ENCODE measurements at regions not wholly inside any gene's neighbourhood (a gene's known extent, or its start where the extent isn't known, plus 50 kb on each side); places are given as distances from the start of the nearest gene placed in this dataset.

GRCh38 chr20:56859801-56860261 is 230.7 kb downstream of the TFAP2C start:
- no peaks in the 10 kb centered on the region for H3K9me3 ChIP-seq (ENCODE audit: insufficient read depth, low read depth, low read length)
- H3K4me1 ChIP-seq (ENCODE audit: insufficient read depth, low read length): peaks cover 33% of the 10 kb centered on the region
- peak overlapping the region; percentile 67; the same call in 1 of the 2 replicates for H3K27ac ChIP-seq (ENCODE audit: low read depth, low read length)
- H3K9ac ChIP-seq (ENCODE audit: low read depth, low read length): peak overlapping the region; percentile 25; the same call in 1 of the 2 replicates
- no peaks in the 10 kb centered on the region for H3K36me3 ChIP-seq (ENCODE audit: insufficient read depth, low read length)
- peak overlapping the region; percentile 28 for H3K4me3 ChIP-seq (ENCODE audit: low read length)
- peaks cover 3% of the 10 kb centered on the region; the same call in 1 of the 2 replicates for H3K27me3 ChIP-seq (ENCODE audit: insufficient read depth, low read length)
- 3% methylated on average over 5 of the region's 10 CpGs for WGBS

GRCh38 chr20:56860413-56860812 is 231.3 kb downstream of the TFAP2C start:
- H3K36me3 ChIP-seq (ENCODE audit: insufficient read depth, low read length): no peaks in the 10 kb centered on the region
- H3K4me3 ChIP-seq (ENCODE audit: low read length): peak overlapping the region; percentile 17; the same call in 1 of the 2 replicates
- H3K27me3 ChIP-seq (ENCODE audit: insufficient read depth, low read length): peaks cover 3% of the 10 kb centered on the region; the same call in 1 of the 2 replicates
- H3K9ac ChIP-seq (ENCODE audit: low read depth, low read length): no peak overlapping the region
- H3K27ac ChIP-seq (ENCODE audit: low read depth, low read length): no peak overlapping the region
- peaks cover 33% of the 10 kb centered on the region for H3K4me1 ChIP-seq (ENCODE audit: insufficient read depth, low read length)
- H3K9me3 ChIP-seq (ENCODE audit: insufficient read depth, low read depth, low read length): no peaks in the 10 kb centered on the region
- WGBS: 64% methylated on average over 5 of the region's 5 CpGs

- H3K4me1 ChIP-seq (ENCODE audit: insufficient read depth, low read length): peaks cover 33% of the 10 kb centered on the region
- no peak overlapping the region for H3K27ac ChIP-seq (ENCODE audit: low read depth, low read length)
- no peak overlapping the region for H3K9ac ChIP-seq (ENCODE audit: low read depth, low read length)
- H3K36me3 ChIP-seq (ENCODE audit: insufficient read depth, low read length): no peaks in the 10 kb centered on the region
- H3K4me3 ChIP-seq (ENCODE audit: low read length): no peak overlapping the region
- 33% methylated on average over 6 of the region's 6 CpGs for WGBS
- no peaks in the 10 kb centered on the region for H3K9me3 ChIP-seq (ENCODE audit: insufficient read depth, low read depth, low read length)
- H3K27me3 ChIP-seq (ENCODE audit: insufficient read depth, low read length): peaks cover 3% of the 10 kb centered on the region; the same call in 1 of the 2 replicates
Measured at GRCh38 chr20:56861590-56861989, 232.5 kb downstream of the TFAP2C start.

GRCh38 chr20:56865055-56865454 is 235.9 kb downstream of the TFAP2C start:
- WGBS: 80% methylated on average over 10 of the region's 10 CpGs
- Histone ChIP-seq H3K4me3 (ENCODE audit: low read length) (no peak overlapping the region), H3K27me3 (ENCODE audit: insufficient read depth, low read length) (no peaks in the 10 kb centered on the region), H3K36me3 (ENCODE audit: insufficient read depth, low read length) (no peaks in the 10 kb centered on the region), H3K9ac (ENCODE audit: low read depth, low read length) (no peak overlapping the region), H3K9me3 (ENCODE audit: insufficient read depth, low read depth, low read length) (no peaks in the 10 kb centered on the region), H3K27ac (ENCODE audit: low read depth, low read length) (no peak overlapping the region), H3K4me1 (ENCODE audit: insufficient read depth, low read length) (peaks cover 21% of the 10 kb centered on the region)

GRCh38 chr20:56867128-56867527 is 238.0 kb downstream of the TFAP2C start:
- no peaks in the 10 kb centered on the region for H3K9me3 ChIP-seq (ENCODE audit: insufficient read depth, low read depth, low read length)
- no peaks in the 10 kb centered on the region for H3K36me3 ChIP-seq (ENCODE audit: insufficient read depth, low read length)
- peaks cover under 1% of the 10 kb centered on the region for H3K4me1 ChIP-seq (ENCODE audit: insufficient read depth, low read length)
- no peaks in the 10 kb centered on the region for H3K27me3 ChIP-seq (ENCODE audit: insufficient read depth, low read length)
- no peak overlapping the region for H3K4me3 ChIP-seq (ENCODE audit: low read length)
- H3K9ac ChIP-seq (ENCODE audit: low read depth, low read length): no peak overlapping the region
- H3K27ac ChIP-seq (ENCODE audit: low read depth, low read length): no peak overlapping the region
- WGBS: 85% methylated on average over 4 of the region's 4 CpGs

- Histone ChIP-seq H3K27ac (ENCODE audit: low read depth, low read length) (no peak overlapping the region), H3K4me3 (ENCODE audit: low read length) (no peak overlapping the region), H3K27me3 (ENCODE audit: insufficient read depth, low read length) (no peaks in the 10 kb centered on the region), H3K9me3 (ENCODE audit: insufficient read depth, low read depth, low read length) (no peaks in the 10 kb centered on the region), H3K4me1 (ENCODE audit: insufficient read depth, low read length) (no peaks in the 10 kb centered on the region), H3K36me3 (ENCODE audit: insufficient read depth, low read length) (no peaks in the 10 kb centered on the region), H3K9ac (ENCODE audit: low read depth, low read length) (no peak overlapping the region)
- 91% methylated on average over 4 of the region's 4 CpGs for WGBS
Measured at GRCh38 chr20:56868746-56869145, 239.6 kb downstream of the TFAP2C start.

GRCh38 chr20:56870271-56870670 is 241.2 kb downstream of the TFAP2C start:
- Histone ChIP-seq H3K27ac (ENCODE audit: low read depth, low read length) (no peak overlapping the region), H3K9me3 (ENCODE audit: insufficient read depth, low read depth, low read length) (no peaks in the 10 kb centered on the region), H3K4me3 (ENCODE audit: low read length) (no peak overlapping the region), H3K4me1 (ENCODE audit: insufficient read depth, low read length) (peaks cover 3% of the 10 kb centered on the region; the same call in 1 of the 2 replicates), H3K36me3 (ENCODE audit: insufficient read depth, low read length) (no peaks in the 10 kb centered on the region), H3K27me3 (ENCODE audit: insufficient read depth, low read length) (no peaks in the 10 kb centered on the region), H3K9ac (ENCODE audit: low read depth, low read length) (no peak overlapping the region)
- WGBS: 95% methylated on average over 5 of the region's 5 CpGs

- H3K9me3 ChIP-seq (ENCODE audit: insufficient read depth, low read depth, low read length): no peaks in the 10 kb centered on the region
- H3K4me1 ChIP-seq (ENCODE audit: insufficient read depth, low read length): peaks cover 8% of the 10 kb centered on the region; the same call in 1 of the 2 replicates
- no peaks in the 10 kb centered on the region for H3K27me3 ChIP-seq (ENCODE audit: insufficient read depth, low read length)
- WGBS: 90% methylated on average over 11 of the region's 11 CpGs
- no peak overlapping the region for H3K27ac ChIP-seq (ENCODE audit: low read depth, low read length)
- H3K4me3 ChIP-seq (ENCODE audit: low read length): no peak overlapping the region
- H3K9ac ChIP-seq (ENCODE audit: low read depth, low read length): no peak overlapping the region
- no peaks in the 10 kb centered on the region for H3K36me3 ChIP-seq (ENCODE audit: insufficient read depth, low read length)
Measured at GRCh38 chr20:56871691-56872090, 242.6 kb downstream of the TFAP2C start.

- 91% methylated on average over 11 of the region's 11 CpGs for WGBS
- no peak overlapping the region for H3K27ac ChIP-seq (ENCODE audit: low read depth, low read length)
Measured at GRCh38 chr20:56872620-56873458, 243.7 kb downstream of the TFAP2C start.

GRCh38 chr20:56873836-56874235 is 244.7 kb downstream of the TFAP2C start:
- Histone ChIP-seq H3K9ac (ENCODE audit: low read depth, low read length) (no peak overlapping the region), H3K36me3 (ENCODE audit: insufficient read depth, low read length) (no peaks in the 10 kb centered on the region), H3K27ac (ENCODE audit: low read depth, low read length) (no peak overlapping the region), H3K4me1 (ENCODE audit: insufficient read depth, low read length) (peaks cover 8% of the 10 kb centered on the region; the same call in 1 of the 2 replicates), H3K9me3 (ENCODE audit: insufficient read depth, low read depth, low read length) (no peaks in the 10 kb centered on the region), H3K27me3 (ENCODE audit: insufficient read depth, low read length) (no peaks in the 10 kb centered on the region), H3K4me3 (ENCODE audit: low read length) (no peak overlapping the region)
- 90% methylated on average over 26 of the region's 26 CpGs for WGBS

More at GRCh38 chr20:56872620-56873458, 243.7 kb downstream of the TFAP2C start:
- no peak overlapping the region for H3K9ac ChIP-seq (ENCODE audit: low read depth, low read length)
- H3K4me1 ChIP-seq (ENCODE audit: insufficient read depth, low read length): peaks cover 8% of the 10 kb centered on the region; the same call in 1 of the 2 replicates
- H3K27me3 ChIP-seq (ENCODE audit: insufficient read depth, low read length): no peaks in the 10 kb centered on the region
- H3K36me3 ChIP-seq (ENCODE audit: insufficient read depth, low read length): no peaks in the 10 kb centered on the region
- no peak overlapping the region for H3K4me3 ChIP-seq (ENCODE audit: low read length)
- H3K9me3 ChIP-seq (ENCODE audit: insufficient read depth, low read depth, low read length): no peaks in the 10 kb centered on the region

- 45% methylated on average over 6 of the region's 6 CpGs for WGBS
- no peak overlapping the region for H3K9ac ChIP-seq (ENCODE audit: low read depth, low read length)
- peaks cover 8% of the 10 kb centered on the region; the same call in 1 of the 2 replicates for H3K4me1 ChIP-seq (ENCODE audit: insufficient read depth, low read length)
- H3K9me3 ChIP-seq (ENCODE audit: insufficient read depth, low read depth, low read length): no peaks in the 10 kb centered on the region
- no peaks in the 10 kb centered on the region for H3K36me3 ChIP-seq (ENCODE audit: insufficient read depth, low read length)
- H3K27ac ChIP-seq (ENCODE audit: low read depth, low read length): no peak overlapping the region
- no peaks in the 10 kb centered on the region for H3K27me3 ChIP-seq (ENCODE audit: insufficient read depth, low read length)
- no peak overlapping the region for H3K4me3 ChIP-seq (ENCODE audit: low read length)
Measured at GRCh38 chr20:56875052-56875659, 246.1 kb downstream of the TFAP2C start.
